HUES6 (cell line): ENCODE measurements at regions not wholly inside any gene's neighbourhood (a gene's known extent, or its start where the extent isn't known, plus 50 kb on each side); places are given as distances from the start of the nearest gene placed in this dataset.
"Not testable (repeated sequence)": the region's sequence is repeated elsewhere in the genome, so short reads cannot be mapped to it uniquely, and the experiment has no call there.

Experiments used
- H3K27ac ChIP-seq: 2 replicates; pipeline ENCODE4 v1.7.0; 2013; ENCODE audit warnings: low read depth, mild to moderate bottlenecking, low read length, inconsistent platforms
- H3K27me3 ChIP-seq: 2 replicates; pipeline ENCODE4 v1.6.1; 2013; ENCODE audit warnings: low read length; ENCODE audit not compliant: control insufficient read depth, insufficient read depth
- H3K36me3 ChIP-seq: 2 replicates; pipeline ENCODE4 v1.6.1; 2013; ENCODE audit warnings: low read length; ENCODE audit not compliant: control insufficient read depth, insufficient read depth
- H3K4me1 ChIP-seq: 2 replicates; pipeline ENCODE4 v1.6.1; 2013; ENCODE audit warnings: low read length; ENCODE audit not compliant: control insufficient read depth, insufficient read depth
- H3K4me3 ChIP-seq: 2 replicates; pipeline ENCODE4 v1.5.1; 2013; ENCODE audit warnings: low read depth, low read length
- H3K9ac ChIP-seq: one replicate; pipeline ENCODE4 v1.6.1; 2013; ENCODE audit warnings: mild to moderate bottlenecking, low read length
- H3K9me3 ChIP-seq: 2 replicates; pipeline ENCODE4 v1.6.1; 2013; ENCODE audit warnings: low read depth, low read length; ENCODE audit not compliant: control insufficient read depth, insufficient read depth

DNA sequence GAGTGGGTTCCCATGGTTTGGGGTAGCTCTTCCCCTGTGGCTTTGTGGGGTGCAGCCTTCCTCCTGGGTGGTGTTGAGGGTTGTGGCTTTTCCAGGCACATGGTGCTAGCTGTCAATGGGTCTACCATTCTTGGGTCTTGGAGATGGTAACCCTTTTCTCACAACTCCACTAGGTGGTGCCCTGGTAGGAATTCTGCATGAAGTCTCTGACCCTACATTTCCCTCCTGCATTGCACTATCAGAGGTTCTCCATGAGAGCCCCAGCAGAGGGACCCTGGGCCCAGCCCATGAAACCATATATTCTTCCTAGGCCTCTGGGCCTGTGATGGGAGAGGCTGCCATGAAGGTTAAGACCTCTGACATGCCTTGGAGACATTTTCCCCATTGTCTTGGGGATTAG lies 1093.3 kb downstream of the SLC16A7 start:
- no peaks in the 10 kb centered on the region for H3K4me1 ChIP-seq
- no peaks in the 10 kb centered on the region for H3K27me3 ChIP-seq
- no peak overlapping the region for H3K4me3 ChIP-seq
- no peak overlapping the region for H3K27ac ChIP-seq
- H3K9me3 ChIP-seq = peaks cover 10% of the 10 kb centered on the region
- H3K9ac ChIP-seq = no peak overlapping the region
- no peaks in the 10 kb centered on the region for H3K36me3 ChIP-seq

DNA sequence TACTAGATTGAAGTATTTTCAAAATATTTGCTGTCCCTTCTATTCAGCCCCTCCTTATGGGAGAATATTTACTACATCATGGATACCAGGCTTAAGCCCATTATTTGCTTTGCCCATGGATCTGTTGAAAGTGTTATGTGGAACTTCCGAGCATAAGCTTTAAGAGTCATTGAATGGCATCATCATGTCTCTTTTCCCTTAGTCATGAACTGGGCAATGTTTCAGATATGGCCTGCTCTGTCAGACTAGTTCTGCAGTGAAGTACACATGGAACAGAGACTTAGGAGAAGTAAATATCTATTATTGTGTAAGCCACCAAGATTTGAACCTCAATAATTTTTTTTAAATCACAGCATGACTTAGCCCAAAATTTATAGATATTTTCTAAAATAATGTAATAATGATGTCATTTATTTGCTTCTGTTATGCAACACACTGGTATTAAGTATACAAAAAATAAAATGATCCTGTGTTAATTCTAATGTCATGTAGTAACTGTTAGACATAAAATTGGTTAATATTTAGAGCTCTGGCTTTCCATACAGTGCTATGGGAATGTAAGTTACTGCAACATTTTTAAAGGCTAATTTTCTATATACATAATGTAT lies 1097.3 kb downstream of the SLC16A7 start:
- Histone ChIP-seq H3K27me3 (no peaks in the 10 kb centered on the region), H3K4me3 (no peak overlapping the region), H3K9me3 (peaks cover 10% of the 10 kb centered on the region), H3K27ac (no peak overlapping the region), H3K9ac (no peak overlapping the region), H3K36me3 (no peaks in the 10 kb centered on the region), H3K4me1 (no peaks in the 10 kb centered on the region)

DNA sequence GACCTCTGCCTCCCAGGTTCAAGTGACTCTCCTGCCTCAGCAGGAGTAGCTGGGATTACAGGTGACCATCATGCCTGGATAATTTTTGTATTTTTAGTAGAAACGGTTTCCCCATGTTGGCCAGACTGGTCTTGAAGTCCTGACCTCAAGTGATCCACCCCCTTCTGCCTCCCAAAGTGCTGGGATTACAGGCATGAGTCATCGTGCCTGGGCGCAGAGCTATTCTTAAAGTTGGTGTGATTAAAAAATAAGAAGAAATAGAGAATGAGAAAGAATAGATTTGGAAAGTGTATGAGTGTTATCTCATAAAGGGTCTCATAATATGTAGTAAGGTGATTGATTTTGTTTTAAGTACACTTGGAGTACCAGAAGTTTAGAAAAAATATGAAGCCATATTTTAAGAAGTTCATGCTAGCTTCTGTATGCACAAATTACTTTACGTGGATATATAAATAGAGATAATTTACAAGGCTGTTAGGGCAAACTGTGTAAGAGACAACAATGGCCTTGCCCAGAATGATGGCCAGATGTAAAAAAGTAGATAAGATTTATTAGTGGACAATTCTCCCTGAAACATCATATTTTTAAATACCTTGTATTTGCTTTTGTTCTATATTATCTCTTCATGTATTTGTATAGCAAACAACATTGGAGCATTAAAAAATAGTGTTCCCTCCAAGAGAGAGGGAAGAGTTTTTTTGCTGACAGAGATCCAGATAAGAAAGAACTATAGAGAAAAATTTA lies 1108.5 kb downstream of the SLC16A7 start:
- Histone ChIP-seq H3K4me1 (no peaks in the 10 kb centered on the region), H3K9me3 (no peaks in the 10 kb centered on the region), H3K36me3 (no peaks in the 10 kb centered on the region), H3K4me3 (no peak overlapping the region), H3K9ac (no peak overlapping the region), H3K27ac (no peak overlapping the region), H3K27me3 (no peaks in the 10 kb centered on the region)

DNA sequence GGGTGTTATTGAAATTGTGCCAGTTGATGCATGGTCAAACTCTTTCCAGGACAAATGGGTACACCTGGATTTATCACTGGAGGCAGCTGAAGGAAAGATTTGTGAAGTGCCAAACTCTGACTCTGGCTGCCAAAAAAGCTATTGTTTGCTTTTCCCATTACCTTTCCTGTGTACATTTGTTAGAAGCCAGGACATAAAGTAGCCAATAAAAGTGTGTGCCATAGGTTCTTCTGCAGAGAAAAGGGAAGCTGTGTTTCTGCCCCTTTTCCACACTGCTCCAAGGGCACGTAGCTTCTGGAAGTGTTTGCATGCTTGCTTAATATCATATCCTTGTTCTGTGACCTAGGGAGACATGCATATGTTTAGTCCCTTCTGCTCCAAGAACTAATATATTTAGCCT lies 1114.4 kb downstream of the SLC16A7 start:
- Histone ChIP-seq H3K36me3 (no peaks in the 10 kb centered on the region), H3K27me3 (no peaks in the 10 kb centered on the region), H3K27ac (no peak overlapping the region), H3K4me3 (no peak overlapping the region), H3K9ac (no peak overlapping the region), H3K4me1 (no peaks in the 10 kb centered on the region), H3K9me3 (no peaks in the 10 kb centered on the region)

DNA sequence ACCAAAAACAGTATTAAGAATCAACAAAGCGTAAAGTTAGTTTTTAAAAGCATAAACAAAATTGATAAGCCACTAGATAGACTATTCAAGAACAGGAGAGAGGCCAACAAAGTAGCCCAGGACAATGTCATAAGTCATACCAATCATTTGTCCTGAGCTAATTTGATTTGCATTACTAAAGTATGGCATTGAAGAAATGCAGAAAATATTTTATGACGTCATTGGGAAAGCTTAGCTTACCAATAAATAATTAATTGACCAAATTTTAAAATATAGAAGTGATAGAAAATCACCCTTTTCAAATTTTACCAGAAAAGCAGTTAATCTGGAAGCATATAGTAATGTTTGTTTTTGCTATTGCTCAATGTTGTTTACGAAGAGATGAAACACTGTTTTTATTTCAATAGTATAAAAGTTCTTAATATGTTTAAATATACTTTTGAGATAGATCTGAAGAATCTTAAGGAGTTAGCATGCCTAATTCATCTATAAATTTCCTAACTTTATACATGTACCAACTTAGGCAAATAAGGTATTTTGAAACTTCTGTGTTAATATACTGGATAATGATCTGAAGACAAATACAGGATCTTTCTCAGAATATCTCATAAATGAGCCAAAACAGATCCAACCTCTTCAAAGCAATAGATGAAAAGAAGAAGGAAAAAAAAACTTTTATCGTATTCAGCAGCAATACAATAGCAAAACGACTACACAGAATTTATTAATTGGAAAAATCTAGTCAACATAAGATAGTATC lies 1118.5 kb downstream of the SLC16A7 start:
- Histone ChIP-seq H3K36me3 (no peaks in the 10 kb centered on the region), H3K4me3 (no peak overlapping the region), H3K27me3 (no peaks in the 10 kb centered on the region), H3K9me3 (no peaks in the 10 kb centered on the region), H3K9ac (no peak overlapping the region), H3K27ac (no peak overlapping the region), H3K4me1 (no peaks in the 10 kb centered on the region)

DNA sequence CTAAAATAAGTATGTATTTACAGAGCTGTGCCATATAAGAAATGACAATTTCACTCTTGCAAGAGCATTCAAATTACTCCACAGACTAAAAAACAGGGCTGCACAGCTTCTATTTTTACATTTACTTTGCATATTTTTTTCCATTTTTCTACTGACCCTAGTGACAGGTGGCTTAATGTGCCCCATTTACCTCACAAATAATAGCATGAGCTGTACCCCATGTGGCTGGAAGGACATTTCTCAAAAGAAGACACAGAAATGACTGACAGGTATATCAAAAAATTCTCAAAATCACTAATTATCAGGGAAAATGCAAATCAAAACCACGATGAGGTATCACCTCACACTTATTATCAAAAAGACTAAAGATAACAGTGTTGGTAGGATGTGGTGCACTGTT lies 1128.6 kb downstream of the SLC16A7 start:
- Histone ChIP-seq H3K9me3 (no peaks in the 10 kb centered on the region), H3K4me1 (no peaks in the 10 kb centered on the region), H3K36me3 (no peaks in the 10 kb centered on the region), H3K4me3 (no peak overlapping the region), H3K27me3 (no peaks in the 10 kb centered on the region), H3K9ac (no peak overlapping the region), H3K27ac (no peak overlapping the region)

DNA sequence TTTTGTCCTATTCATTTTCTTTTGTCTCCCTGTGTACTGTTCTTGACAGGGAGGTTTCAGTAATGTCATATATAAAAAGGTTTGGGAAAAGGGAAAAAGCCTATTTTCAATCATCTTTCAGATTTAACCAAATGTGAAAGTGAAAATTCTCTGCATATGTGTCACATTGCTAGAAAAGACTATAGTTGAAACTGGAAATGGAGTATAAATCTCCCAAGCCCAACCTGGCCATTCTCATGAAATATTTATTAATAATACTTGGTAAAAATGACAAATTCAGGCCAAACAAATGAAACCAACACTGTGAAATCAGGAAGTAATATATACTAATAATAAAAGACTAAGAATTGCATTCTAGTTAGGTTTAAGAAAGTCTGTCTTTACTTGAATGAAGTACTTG lies 1129.2 kb downstream of the SLC16A7 start:
- H3K27me3 ChIP-seq = no peaks in the 10 kb centered on the region

DNA sequence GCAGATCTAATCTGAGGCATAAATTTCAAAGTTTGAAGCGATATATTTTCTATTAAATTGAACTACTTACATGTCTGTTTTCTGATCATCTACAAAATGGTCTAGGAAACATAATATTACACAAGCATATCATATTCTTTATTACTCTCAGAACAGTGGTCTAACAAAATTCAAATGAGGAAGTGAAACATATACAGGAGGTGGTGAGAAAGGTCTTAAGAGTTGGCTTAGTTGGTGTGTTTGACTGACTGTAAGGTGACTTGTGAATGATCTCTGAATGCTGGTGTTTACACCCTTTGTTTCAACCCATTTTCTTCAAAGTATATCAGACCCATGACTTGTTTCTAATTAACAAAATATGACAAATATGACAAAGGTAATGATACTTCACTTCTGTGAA lies 1156.8 kb downstream of the SLC16A7 start:
- H3K4me1 ChIP-seq = no peaks in the 10 kb centered on the region
- H3K9ac ChIP-seq = no peak overlapping the region
- no peak overlapping the region for H3K27ac ChIP-seq
- H3K4me3 ChIP-seq = no peak overlapping the region
- no peaks in the 10 kb centered on the region for H3K36me3 ChIP-seq
- H3K27me3 ChIP-seq = no peaks in the 10 kb centered on the region
- no peaks in the 10 kb centered on the region for H3K9me3 ChIP-seq

More for the DNA sequence above, 1129.2 kb downstream of the SLC16A7 start:
- H3K4me3 ChIP-seq = no peak overlapping the region
- H3K36me3 ChIP-seq = no peaks in the 10 kb centered on the region
- no peaks in the 10 kb centered on the region for H3K4me1 ChIP-seq
- H3K27ac ChIP-seq = no peak overlapping the region
- H3K9me3 ChIP-seq = no peaks in the 10 kb centered on the region
- H3K9ac ChIP-seq = no peak overlapping the region

DNA sequence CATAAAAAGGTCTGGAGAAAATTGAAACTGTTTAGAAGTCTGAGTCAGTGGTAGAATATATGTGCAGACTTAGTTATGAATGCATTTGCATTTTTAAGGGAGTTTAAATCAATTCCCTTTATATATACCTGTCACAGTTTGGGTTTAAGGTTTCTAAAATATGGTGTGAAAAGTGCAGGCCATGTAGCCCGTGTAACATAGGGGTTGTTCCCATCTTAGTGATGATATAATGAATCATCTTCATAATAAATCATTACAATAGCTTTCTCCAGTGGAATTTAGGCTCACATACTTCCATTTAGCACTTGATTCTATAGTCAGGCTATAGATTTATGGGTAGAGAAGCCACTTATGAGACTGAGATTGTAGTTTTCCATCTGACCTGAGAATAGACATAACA lies 1162.4 kb downstream of the SLC16A7 start:
- H3K27me3 ChIP-seq = no peaks in the 10 kb centered on the region
- H3K4me3 ChIP-seq = no peak overlapping the region
- no peaks in the 10 kb centered on the region for H3K4me1 ChIP-seq
- no peaks in the 10 kb centered on the region for H3K9me3 ChIP-seq
- H3K27ac ChIP-seq = no peak overlapping the region
- H3K9ac ChIP-seq = no peak overlapping the region
- H3K36me3 ChIP-seq = no peaks in the 10 kb centered on the region

DNA sequence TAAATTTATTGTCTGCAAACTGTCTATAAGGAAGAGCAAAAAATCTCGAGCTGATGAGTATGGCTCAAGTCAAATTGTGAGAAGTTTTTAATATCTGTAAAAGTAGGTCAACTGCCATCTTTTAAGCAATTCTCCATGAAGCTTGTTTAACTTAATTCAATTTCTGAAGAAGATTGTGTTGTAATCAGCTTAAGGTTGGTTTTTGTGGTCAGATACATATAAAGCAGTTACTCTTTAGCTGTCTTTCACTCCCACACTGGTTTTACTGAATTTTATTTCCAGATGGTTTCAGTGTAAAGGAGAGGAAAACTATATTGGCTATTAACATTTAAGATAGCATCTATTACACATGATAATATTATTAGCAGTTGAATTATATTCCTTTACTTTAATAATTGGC lies 1165.1 kb downstream of the SLC16A7 start:
- Histone ChIP-seq H3K27ac (no peak overlapping the region), H3K9ac (no peak overlapping the region), H3K4me1 (no peaks in the 10 kb centered on the region), H3K9me3 (no peaks in the 10 kb centered on the region), H3K36me3 (no peaks in the 10 kb centered on the region), H3K4me3 (no peak overlapping the region), H3K27me3 (no peaks in the 10 kb centered on the region)

DNA sequence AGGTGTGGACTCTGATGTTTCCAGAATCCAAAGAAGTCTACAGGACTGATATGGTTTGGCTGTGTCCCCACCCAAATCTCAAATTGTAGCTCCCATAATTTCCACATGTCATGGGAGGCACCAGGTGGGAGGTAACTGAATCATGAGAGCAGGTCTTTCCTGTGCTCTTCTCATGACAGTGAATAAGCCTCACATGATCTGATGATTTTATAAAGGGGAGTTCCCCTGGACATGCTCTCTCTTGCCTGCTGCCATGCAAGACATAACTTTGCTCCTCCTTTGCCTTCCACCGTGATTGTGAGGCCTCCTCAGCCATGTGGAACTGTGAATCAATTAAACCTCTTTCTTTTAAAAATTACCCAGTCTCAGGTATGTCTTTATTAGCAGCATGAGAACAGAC lies 1205.3 kb downstream of the SLC16A7 start:
- H3K9ac ChIP-seq, H3K9me3 ChIP-seq, H3K27me3 ChIP-seq, H3K4me3 ChIP-seq, H3K27ac ChIP-seq, H3K36me3 ChIP-seq, H3K4me1 ChIP-seq: not testable (repeated sequence)
